ENCODE measurements at regions not wholly inside any gene's neighbourhood (a gene's known extent, or its start where the extent isn't known, plus 50 kb on each side); places are given as distances from the start of the nearest gene placed in this dataset.

DNA sequence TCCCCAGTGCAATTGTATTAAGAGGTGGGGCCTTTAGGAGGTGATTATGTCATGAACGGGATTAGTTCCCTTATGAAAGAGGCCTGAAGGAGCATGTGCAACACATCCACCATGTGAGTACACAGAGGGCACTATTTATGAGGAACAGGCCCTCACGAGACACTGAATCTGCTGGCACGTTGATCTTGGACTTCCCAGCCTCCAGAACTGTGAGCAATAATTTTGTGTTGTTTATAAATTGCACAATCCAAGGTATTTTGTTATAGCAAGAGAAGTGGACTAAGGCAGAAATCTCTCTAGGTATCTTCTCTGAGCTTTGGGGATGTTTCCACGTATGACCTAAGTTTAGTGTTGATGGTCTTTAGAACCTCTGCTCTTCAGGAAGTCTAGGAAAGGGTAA lies 149.3 kb upstream of the CBLB start:
- TF ChIP-seq, protein P1, sequence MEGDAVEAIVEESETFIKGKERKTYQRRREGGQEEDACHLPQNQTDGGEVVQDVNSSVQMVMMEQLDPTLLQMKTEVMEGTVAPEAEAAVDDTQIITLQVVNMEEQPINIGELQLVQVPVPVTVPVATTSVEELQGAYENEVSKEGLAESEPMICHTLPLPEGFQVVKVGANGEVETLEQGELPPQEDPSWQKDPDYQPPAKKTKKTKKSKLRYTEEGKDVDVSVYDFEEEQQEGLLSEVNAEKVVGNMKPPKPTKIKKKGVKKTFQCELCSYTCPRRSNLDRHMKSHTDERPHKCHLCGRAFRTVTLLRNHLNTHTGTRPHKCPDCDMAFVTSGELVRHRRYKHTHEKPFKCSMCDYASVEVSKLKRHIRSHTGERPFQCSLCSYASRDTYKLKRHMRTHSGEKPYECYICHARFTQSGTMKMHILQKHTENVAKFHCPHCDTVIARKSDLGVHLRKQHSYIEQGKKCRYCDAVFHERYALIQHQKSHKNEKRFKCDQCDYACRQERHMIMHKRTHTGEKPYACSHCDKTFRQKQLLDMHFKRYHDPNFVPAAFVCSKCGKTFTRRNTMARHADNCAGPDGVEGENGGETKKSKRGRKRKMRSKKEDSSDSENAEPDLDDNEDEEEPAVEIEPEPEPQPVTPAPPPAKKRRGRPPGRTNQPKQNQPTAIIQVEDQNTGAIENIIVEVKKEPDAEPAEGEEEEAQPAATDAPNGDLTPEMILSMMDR (IDR thresholded peaks at IDR 0.05; ENCODE audit: poor library complexity), result no peak
- TF ChIP-seq EZH2 (IDR thresholded peaks at IDR 0.05; ENCODE audit: borderline replicate concordance), result no peak
